ENCODE measurements at regions not wholly inside any gene's neighbourhood (a gene's known extent, or its start where the extent isn't known, plus 50 kb on each side); places are given as distances from the start of the nearest gene placed in this dataset.

GRCh38 chr2:222087998-222088397 is 210.8 kb downstream of the PAX3 start:
- TF ChIP-seq POLR2A (IDR thresholded peaks at IDR 0.05) (no peak), CTCF (IDR thresholded peaks at IDR 0.05) (no peak)
- no peaks in the 10 kb centered on the region for H3K36me3 ChIP-seq
- no peak overlapping the region for H3K27ac ChIP-seq
- intact Hi-C loops (cut with DNase I; ENCODE audit: low total_unique reads): no loop called here
- no peaks in the 10 kb centered on the region for H3K4me1 ChIP-seq
- no peaks in the 10 kb centered on the region for H3K27me3 ChIP-seq
- no peak overlapping the region for H3K4me3 ChIP-seq
- no peaks in the 10 kb centered on the region for H3K9me3 ChIP-seq
- DNase-seq: no peak

GRCh38 chr2:222082201-222082600 is 216.6 kb downstream of the PAX3 start:
- DNase-seq: no peak
- Histone ChIP-seq H3K36me3 (no peaks in the 10 kb centered on the region), H3K4me1 (no peaks in the 10 kb centered on the region), H3K4me3 (no peak overlapping the region), H3K27me3 (no peaks in the 10 kb centered on the region), H3K27ac (no peak overlapping the region), H3K9me3 (no peaks in the 10 kb centered on the region)
- TF ChIP-seq POLR2A (IDR thresholded peaks at IDR 0.05) (no peak), CTCF (IDR thresholded peaks at IDR 0.05) (no peak)
- intact Hi-C loops (cut with DNase I; ENCODE audit: low total_unique reads): no loop called here

GRCh38 chr2:222080141-222080540 is 218.7 kb downstream of the PAX3 start:
- intact Hi-C loops (cut with DNase I; ENCODE audit: low total_unique reads): no loop called here
- H3K36me3 ChIP-seq: no peaks in the 10 kb centered on the region
- no peak overlapping the region for H3K27ac ChIP-seq
- DNase-seq: no peak
- no peaks in the 10 kb centered on the region for H3K9me3 ChIP-seq
- H3K27me3 ChIP-seq: no peaks in the 10 kb centered on the region
- TF ChIP-seq POLR2A (IDR thresholded peaks at IDR 0.05) (no peak), CTCF (IDR thresholded peaks at IDR 0.05) (no peak)
- no peak overlapping the region for H3K4me3 ChIP-seq
- no peaks in the 10 kb centered on the region for H3K4me1 ChIP-seq

GRCh38 chr2:222076973-222077690 is 221.7 kb downstream of the PAX3 start:
- DNase-seq: no peak
- Histone ChIP-seq H3K9me3 (no peaks in the 10 kb centered on the region), H3K4me3 (no peak overlapping the region), H3K4me1 (no peaks in the 10 kb centered on the region), H3K27me3 (no peaks in the 10 kb centered on the region), H3K27ac (no peak overlapping the region), H3K36me3 (no peaks in the 10 kb centered on the region)
- intact Hi-C loops (cut with DNase I; ENCODE audit: low total_unique reads): no loop called here
- TF ChIP-seq CTCF (IDR thresholded peaks at IDR 0.05) (no peak), POLR2A (IDR thresholded peaks at IDR 0.05) (no peak)

GRCh38 chr2:222074674-222075073 is 224.1 kb downstream of the PAX3 start:
- no peaks in the 10 kb centered on the region for H3K9me3 ChIP-seq
- no peaks in the 10 kb centered on the region for H3K4me1 ChIP-seq
- H3K4me3 ChIP-seq: no peak overlapping the region
- peaks cover 0 to 5% of the 10 kb centered on the region in 2 donors for H3K27me3 ChIP-seq
- TF ChIP-seq CTCF (IDR thresholded peaks at IDR 0.05) (no peak), POLR2A (IDR thresholded peaks at IDR 0.05) (no peak)
- H3K36me3 ChIP-seq: no peaks in the 10 kb centered on the region
- intact Hi-C loops (cut with DNase I; ENCODE audit: low total_unique reads): no loop called here
- DNase-seq: no peak
- no peak overlapping the region for H3K27ac ChIP-seq

Data from uterus (tissue), 3 donors.